Esophagus squamous epithelium (tissue), 5 donors: ENCODE measurements at regions not wholly inside any gene's neighbourhood (a gene's known extent, or its start where the extent isn't known, plus 50 kb on each side); places are given as distances from the start of the nearest gene placed in this dataset.

ENCODE experiments used
- DNase-seq: peaks from one replicate; lab custom pipeline; 2025; lab: John Stamatoyannopoulos, UW
- H3K27ac ChIP-seq, 4 donors: fragments of 200-600 bp; sonication (generic); one replicate each; pipeline ENCODE4 v1.5.1; 2016 to 2019; ENCODE audit warnings: mild to moderate bottlenecking in 1 of 4
- H3K27me3 ChIP-seq, 4 donors: fragments of 200-600 bp; sonication (generic); 1 replicate in 3 of 4; 2 replicates in 1 of 4; pipeline versions ENCODE4 v1.5.1 to v1.6.0; 2017 to 2021; ENCODE audit warnings: antibody characterized with exemption in 1 of 4
- H3K36me3 ChIP-seq, 3 donors: fragments of 200-600 bp; sonication (generic); one replicate each; pipeline ENCODE4 v1.5.1; 2016 to 2019
- H3K4me1 ChIP-seq, 3 donors: fragments of 200-600 bp; sonication (generic); one replicate each; pipeline ENCODE4 v1.5.1; 2017 to 2019
- H3K4me3 ChIP-seq, 4 donors: fragments of 200-600 bp; sonication (generic); 1 replicate in 3 of 4; 2 replicates in 1 of 4; pipeline ENCODE4 v1.5.1; 2016 to 2019; ENCODE audit warnings: mild to moderate bottlenecking in 2 of 4, moderate library complexity in 1 of 4
- H3K9me3 ChIP-seq, 3 donors: fragments of 200-600 bp; sonication (generic); one replicate each; pipeline ENCODE4 v1.5.1; 2016 to 2019
- POLR2A ChIP-seq, 4 donors: fragments of 450-650 bp; IDR thresholded peaks; one replicate each; pipeline ENCODE4 v1.6.1; 2017; ENCODE audit warnings: antibody characterized with exemption in 4 of 4, mild to moderate bottlenecking in 4 of 4, moderate library complexity in 3 of 4
- WGBS, 2 donors: methylation state at CpG; one replicate each; pipeline ENCODE4 v1.1.5; 2018; 5-methylcytosine and 5-hydroxymethylcytosine counted together
- intact Hi-C: fragments of 100-400 bp; cut with DNase I; formaldehyde crosslinking; loops from one replicate; pipeline ENCODE4 v1.15.0; 2022
- TF ChIP-seq, protein P1 (sequence below), 6 experiments: fragments of 450-650 bp in 4 of 6; fragments of 200-600 bp in 2 of 6; sonication (generic) in 2 of 6; IDR thresholded peaks; one replicate each; pipeline ENCODE4 v1.5.1; 2016 to 2019; ENCODE audit warnings: antibody characterized with exemption in 6 of 6, mild to moderate bottlenecking in 4 of 6, moderate library complexity in 4 of 6
- donor health status: DM: yes; HTN: yes; CAD: no.

DNA sequence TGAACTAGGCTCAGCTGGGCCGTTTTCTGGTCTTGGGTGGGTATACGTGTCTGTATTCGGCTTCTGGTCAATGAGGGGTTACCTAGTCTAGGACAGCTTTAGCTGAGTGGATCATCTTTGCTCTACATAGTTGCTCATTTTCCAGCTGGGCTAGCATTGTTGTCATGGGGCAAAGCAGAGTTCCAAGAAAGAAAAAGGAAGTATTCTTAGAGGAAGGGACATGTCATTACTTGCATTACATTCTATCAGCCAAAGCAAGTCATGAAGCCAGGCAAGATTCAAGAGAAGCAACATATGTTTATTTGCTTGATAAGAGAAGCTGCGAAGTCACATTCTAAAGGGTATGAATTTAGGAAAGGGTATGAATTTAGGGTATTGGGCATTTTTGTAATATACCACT lies 396.5 kb downstream of the ZNF608 start:
- 48 to 55% methylated on average over 4 of the region's 4 CpGs for WGBS, 2 donors
- Histone ChIP-seq H3K9me3 (no peaks in the 10 kb centered on the region), H3K4me3 (no peak overlapping the region), H3K4me1 (peaks cover 0 to 8% (median 0%) of the 10 kb centered on the region in 3 donors), H3K27ac (no peak overlapping the region), H3K27me3 (no peaks in the 10 kb centered on the region), H3K36me3 (no peaks in the 10 kb centered on the region)
- DNase-seq, result no peak
- intact Hi-C loops, result no loop called here
- TF ChIP-seq, protein P1, sequence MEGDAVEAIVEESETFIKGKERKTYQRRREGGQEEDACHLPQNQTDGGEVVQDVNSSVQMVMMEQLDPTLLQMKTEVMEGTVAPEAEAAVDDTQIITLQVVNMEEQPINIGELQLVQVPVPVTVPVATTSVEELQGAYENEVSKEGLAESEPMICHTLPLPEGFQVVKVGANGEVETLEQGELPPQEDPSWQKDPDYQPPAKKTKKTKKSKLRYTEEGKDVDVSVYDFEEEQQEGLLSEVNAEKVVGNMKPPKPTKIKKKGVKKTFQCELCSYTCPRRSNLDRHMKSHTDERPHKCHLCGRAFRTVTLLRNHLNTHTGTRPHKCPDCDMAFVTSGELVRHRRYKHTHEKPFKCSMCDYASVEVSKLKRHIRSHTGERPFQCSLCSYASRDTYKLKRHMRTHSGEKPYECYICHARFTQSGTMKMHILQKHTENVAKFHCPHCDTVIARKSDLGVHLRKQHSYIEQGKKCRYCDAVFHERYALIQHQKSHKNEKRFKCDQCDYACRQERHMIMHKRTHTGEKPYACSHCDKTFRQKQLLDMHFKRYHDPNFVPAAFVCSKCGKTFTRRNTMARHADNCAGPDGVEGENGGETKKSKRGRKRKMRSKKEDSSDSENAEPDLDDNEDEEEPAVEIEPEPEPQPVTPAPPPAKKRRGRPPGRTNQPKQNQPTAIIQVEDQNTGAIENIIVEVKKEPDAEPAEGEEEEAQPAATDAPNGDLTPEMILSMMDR (IDR thresholded peaks at IDR 0.05), result no peak
- no peak for TF ChIP-seq POLR2A (IDR thresholded peaks at IDR 0.05)

DNA sequence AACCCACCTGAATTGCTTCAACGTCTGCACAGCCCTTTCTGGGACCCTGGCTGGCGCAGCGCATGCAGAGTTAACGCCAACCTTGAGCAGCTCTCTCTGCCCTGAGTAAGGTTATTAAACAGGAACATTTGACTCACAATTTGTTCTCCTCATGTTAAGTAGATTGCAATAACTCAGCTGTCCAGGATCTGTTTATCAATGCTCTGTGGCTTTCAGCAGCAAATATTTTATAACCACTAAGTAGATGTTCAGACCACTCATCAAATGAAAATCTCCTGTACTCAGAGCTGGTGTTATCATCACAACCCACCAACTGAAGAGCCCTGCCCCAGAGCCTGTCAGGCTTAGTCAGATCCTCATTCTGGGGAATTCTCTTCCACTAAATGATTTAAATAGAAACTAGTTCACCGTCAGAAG lies 403.0 kb downstream of the ZNF608 start:
- Histone ChIP-seq H3K4me1 (peaks cover 0 to 29% (median 7%) of the 10 kb centered on the region in 3 donors), H3K36me3 (no peaks in the 10 kb centered on the region), H3K4me3 (no peak overlapping the region), H3K27ac (peak overlapping the region in 2 of 4 donors; percentile 0 to 67), H3K9me3 (no peaks in the 10 kb centered on the region), H3K27me3 (no peaks in the 10 kb centered on the region)
- 72 to 85% methylated on average over 5 of the region's 5 CpGs for WGBS, 2 donors
- intact Hi-C loops, result no loop called here
- no peak for TF ChIP-seq POLR2A (IDR thresholded peaks at IDR 0.05)
- TF ChIP-seq, protein P1 (IDR thresholded peaks at IDR 0.05), result no peak
- no peak for DNase-seq

GRCh38 chr5:124342986-124343385 lies 403.5 kb downstream of the ZNF608 start:
- H3K27ac ChIP-seq, result peak overlapping the region in 2 of 4 donors; percentile 0 to 67
- no peak overlapping the region for H3K4me3 ChIP-seq
- no peaks in the 10 kb centered on the region for H3K27me3 ChIP-seq
- 67 to 75% methylated on average over 1 of the region's 1 CpG for WGBS, 2 donors
- no peak for DNase-seq
- no peaks in the 10 kb centered on the region for H3K36me3 ChIP-seq
- H3K4me1 ChIP-seq, result peaks cover 0 to 29% (median 7%) of the 10 kb centered on the region in 3 donors
- intact Hi-C loops, result no loop called here
- no peaks in the 10 kb centered on the region for H3K9me3 ChIP-seq
- TF ChIP-seq POLR2A (IDR thresholded peaks at IDR 0.05), result no peak
- TF ChIP-seq, protein P1 (IDR thresholded peaks at IDR 0.05), result no peak

GRCh38 chr5:124342584-124342983 lies 403.9 kb downstream of the ZNF608 start:
- intact Hi-C loops, result no loop called here
- H3K27me3 ChIP-seq, result no peaks in the 10 kb centered on the region
- TF ChIP-seq, protein P1 (IDR thresholded peaks at IDR 0.05), result no peak
- peaks cover 0 to 29% (median 7%) of the 10 kb centered on the region in 3 donors for H3K4me1 ChIP-seq
- no peak overlapping the region for H3K4me3 ChIP-seq
- peak overlapping the region in 1 of 4 donors; percentile 67 for H3K27ac ChIP-seq
- 55 to 83% methylated on average over 7 of the region's 7 CpGs for WGBS, 2 donors
- DNase-seq, result no peak
- H3K9me3 ChIP-seq, result no peaks in the 10 kb centered on the region
- no peaks in the 10 kb centered on the region for H3K36me3 ChIP-seq

GRCh38 chr5:124342027-124342471 lies 404.4 kb downstream of the ZNF608 start:
- no peak for TF ChIP-seq POLR2A (IDR thresholded peaks at IDR 0.05)
- TF ChIP-seq, protein P1 (IDR thresholded peaks at IDR 0.05), result no peak
- no peaks in the 10 kb centered on the region for H3K27me3 ChIP-seq
- H3K36me3 ChIP-seq, result no peaks in the 10 kb centered on the region
- intact Hi-C loops, result no loop called here
- no peak for DNase-seq
- peak overlapping the region in 3 of 4 donors; percentile 36 to 67 (median 43) for H3K27ac ChIP-seq
- no peak overlapping the region for H3K4me3 ChIP-seq
- 44 to 52% methylated on average over 1 of the region's 1 CpG for WGBS, 2 donors
- peaks cover 0 to 29% (median 7%) of the 10 kb centered on the region in 3 donors for H3K4me1 ChIP-seq
- no peaks in the 10 kb centered on the region for H3K9me3 ChIP-seq
